ENCODE measurements at regions not wholly inside any gene's neighbourhood (a gene's known extent, or its start where the extent isn't known, plus 50 kb on each side); places are given as distances from the start of the nearest gene placed in this dataset.

DNA sequence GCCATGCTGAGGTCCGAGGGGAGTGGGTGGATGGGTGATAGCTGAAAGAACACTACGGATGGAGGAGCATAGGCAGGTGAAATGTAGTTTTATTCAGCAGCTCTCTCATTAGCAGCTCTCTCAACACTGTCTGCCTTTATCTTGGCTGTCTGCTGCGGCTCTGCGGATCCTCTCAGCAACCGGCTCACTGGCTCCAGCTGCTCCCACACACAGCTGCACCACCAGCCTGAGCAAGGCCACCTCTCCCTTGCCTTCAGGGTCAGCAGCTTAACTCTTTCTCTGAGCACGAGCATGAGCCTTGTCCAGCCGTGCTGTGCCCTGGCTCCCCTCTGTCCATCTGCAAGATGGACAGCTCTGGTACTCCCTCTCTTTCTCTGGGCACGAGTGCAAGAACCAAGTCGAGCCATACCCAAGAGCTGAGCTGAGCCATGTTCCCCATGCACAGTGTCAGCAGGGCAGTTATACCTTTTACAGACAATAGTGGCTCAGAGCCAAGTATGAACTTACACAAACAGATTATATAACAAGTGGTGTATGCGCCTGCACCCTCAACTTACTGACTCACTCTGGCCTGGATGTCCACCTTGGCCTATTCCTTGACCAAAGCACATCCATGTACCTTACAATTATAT lies 108.5 kb downstream of the MACIR start:
- Histone ChIP-seq H3K4me3 (ENCODE audit: low read depth in 2 of 2, low read length in 2 of 2) (no peak overlapping the region), H3K4me1 (ENCODE audit: control insufficient read depth, insufficient read depth, low read length) (no peaks in the 10 kb centered on the region), H3K9me3 (ENCODE audit: control insufficient read depth, insufficient read depth, low read depth, low read length) (no peaks in the 10 kb centered on the region), H3K27me3 (ENCODE audit: control insufficient read depth, insufficient read depth, low read length) (no peaks in the 10 kb centered on the region), H3K36me3 (ENCODE audit: control insufficient read depth, insufficient read depth, low read length) (no peaks in the 10 kb centered on the region; the same call in 1 of the 2 replicates), H3K27ac (ENCODE audit: low read length) (no peak overlapping the region)
- in situ Hi-C loops (cut with HindIII; ENCODE audit: low pct_unique_long_range_greater_than_20kb, low sequenced_read_pairs) (no loop called here), intact Hi-C loops (cut with micrococcal nuclease; ENCODE audit: unreplicated experiment) (no loop called here)
- no TSS peak for BruUV-seq (replicated peaks)
- no peak for ATAC-seq
- no peak for DNase-seq (ENCODE audit: low read depth, low spot score)
- POLR2A ChIA-PET = no interaction called here
- CTCF ChIA-PET = no interaction called here
- TF ChIP-seq, protein P1, sequence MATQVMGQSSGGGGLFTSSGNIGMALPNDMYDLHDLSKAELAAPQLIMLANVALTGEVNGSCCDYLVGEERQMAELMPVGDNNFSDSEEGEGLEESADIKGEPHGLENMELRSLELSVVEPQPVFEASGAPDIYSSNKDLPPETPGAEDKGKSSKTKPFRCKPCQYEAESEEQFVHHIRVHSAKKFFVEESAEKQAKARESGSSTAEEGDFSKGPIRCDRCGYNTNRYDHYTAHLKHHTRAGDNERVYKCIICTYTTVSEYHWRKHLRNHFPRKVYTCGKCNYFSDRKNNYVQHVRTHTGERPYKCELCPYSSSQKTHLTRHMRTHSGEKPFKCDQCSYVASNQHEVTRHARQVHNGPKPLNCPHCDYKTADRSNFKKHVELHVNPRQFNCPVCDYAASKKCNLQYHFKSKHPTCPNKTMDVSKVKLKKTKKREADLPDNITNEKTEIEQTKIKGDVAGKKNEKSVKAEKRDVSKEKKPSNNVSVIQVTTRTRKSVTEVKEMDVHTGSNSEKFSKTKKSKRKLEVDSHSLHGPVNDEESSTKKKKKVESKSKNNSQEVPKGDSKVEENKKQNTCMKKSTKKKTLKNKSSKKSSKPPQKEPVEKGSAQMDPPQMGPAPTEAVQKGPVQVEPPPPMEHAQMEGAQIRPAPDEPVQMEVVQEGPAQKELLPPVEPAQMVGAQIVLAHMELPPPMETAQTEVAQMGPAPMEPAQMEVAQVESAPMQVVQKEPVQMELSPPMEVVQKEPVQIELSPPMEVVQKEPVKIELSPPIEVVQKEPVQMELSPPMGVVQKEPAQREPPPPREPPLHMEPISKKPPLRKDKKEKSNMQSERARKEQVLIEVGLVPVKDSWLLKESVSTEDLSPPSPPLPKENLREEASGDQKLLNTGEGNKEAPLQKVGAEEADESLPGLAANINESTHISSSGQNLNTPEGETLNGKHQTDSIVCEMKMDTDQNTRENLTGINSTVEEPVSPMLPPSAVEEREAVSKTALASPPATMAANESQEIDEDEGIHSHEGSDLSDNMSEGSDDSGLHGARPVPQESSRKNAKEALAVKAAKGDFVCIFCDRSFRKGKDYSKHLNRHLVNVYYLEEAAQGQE (IDR thresholded peaks at IDR 0.05; ENCODE audit: insufficient read depth in 1 of 2, low read depth in 2 of 2, low read length in 1 of 2) = no peak
- TF ChIP-seq POLR2AphosphoS5 (IDR thresholded peaks at IDR 0.05; ENCODE audit: low read depth, low read length) (no peak), TCF7L2 (IDR thresholded peaks at IDR 0.05; ENCODE audit: low read depth, low read length) (no peak), CTCF (IDR thresholded peaks at IDR 0.05) (no peak), SIN3A (IDR thresholded peaks at IDR 0.05; ENCODE audit: borderline replicate concordance, insufficient read depth, low read depth, low read length) (no peak)

- in situ Hi-C loops (cut with HindIII; ENCODE audit: low pct_unique_long_range_greater_than_20kb, low sequenced_read_pairs) (no loop called here), intact Hi-C loops (cut with micrococcal nuclease; ENCODE audit: unreplicated experiment) (no loop called here)
- Histone ChIP-seq H3K4me1 (ENCODE audit: control insufficient read depth, insufficient read depth, low read length) (no peaks in the 10 kb centered on the region), H3K36me3 (ENCODE audit: control insufficient read depth, insufficient read depth, low read length) (no peaks in the 10 kb centered on the region), H3K4me3 (ENCODE audit: low read depth in 2 of 2, low read length in 2 of 2) (no peak overlapping the region), H3K27me3 (ENCODE audit: control insufficient read depth, insufficient read depth, low read length) (no peaks in the 10 kb centered on the region), H3K9me3 (ENCODE audit: control insufficient read depth, insufficient read depth, low read depth, low read length) (no peaks in the 10 kb centered on the region), H3K27ac (ENCODE audit: low read length) (no peak overlapping the region)
- POLR2A ChIA-PET = interaction anchor here (1.0 kb wide), 1 partner anchor 8 kb away, joined by 3 read pairs; no protein-coding TSS in a partner anchor
- BruUV-seq (replicated peaks) = no TSS peak
- DNase-seq (ENCODE audit: low read depth, low spot score) = no peak
- CTCF ChIA-PET = no interaction called here
- no peak; the same call in 1 of the 2 replicates for ATAC-seq
- TF ChIP-seq CTCF (IDR thresholded peaks at IDR 0.05) (no peak), SIN3A (IDR thresholded peaks at IDR 0.05; ENCODE audit: borderline replicate concordance, insufficient read depth, low read depth, low read length) (no peak), TCF7L2 (IDR thresholded peaks at IDR 0.05; ENCODE audit: low read depth, low read length) (no peak)
- TF ChIP-seq, protein P1 (IDR thresholded peaks at IDR 0.05; ENCODE audit: insufficient read depth in 1 of 2, low read depth in 2 of 2, low read length in 1 of 2) = no peak
These were observed 105.5 kb downstream of the MACIR start for GRCh38 chr5:103364074-103364473.

Data from Panc1 (cell line).